Brain microvascular endothelial cell (primary cell): ENCODE measurements at regions not wholly inside any gene's neighbourhood (a gene's known extent, or its start where the extent isn't known, plus 50 kb on each side); places are given as distances from the start of the nearest gene placed in this dataset.

Source experiments
- DNase-seq: peaks from one replicate; pipeline ENCODE4 v3.0.0-alpha.2; 2020
- H3K27ac ChIP-seq: fragments of 250-450 bp; sonication (Bioruptor Pico); 2 replicates; pipeline ENCODE4 v1.5.1; 2020; ENCODE audit warnings: mild to moderate bottlenecking, moderate library complexity
- H3K27me3 ChIP-seq: fragments of 250-450 bp; sonication (Bioruptor Pico); replicated peaks from 2 replicates; pipeline ENCODE4 v1.5.1; 2020; ENCODE audit warnings: mild to moderate bottlenecking
- H3K36me3 ChIP-seq: fragments of 250-450 bp; sonication (Bioruptor Pico); replicated peaks from 2 replicates; pipeline ENCODE4 v1.5.1; 2020; ENCODE audit warnings: mild to moderate bottlenecking
- H3K4me3 ChIP-seq: 2 replicates; pipeline ENCODE4 v1.5.1; 2011; ENCODE audit warnings: low read depth, mild to moderate bottlenecking, control low read depth, low read length, moderate library complexity
- in situ Hi-C: cut with HindIII; loops from 2 replicates; pipeline ENCODE4 v1.10.0; 2017; ENCODE audit warnings: low sequenced_read_pairs, low pct_ligation_motif_present
- TF ChIP-seq, protein P1 (sequence below): IDR thresholded peaks from 2 replicates; pipeline ENCODE4 v1.5.1; 2011; ENCODE audit warnings: low read depth, mild to moderate bottlenecking, moderate library complexity, low read length, control low read depth, inconsistent platforms; ENCODE audit errors: missing control alignments

GRCh38 chr22:27065279-27065678 lies 407.9 kb downstream of the MIAT start:
- H3K4me3 ChIP-seq = no peak overlapping the region
- H3K27ac ChIP-seq = no peak overlapping the region
- no peak for DNase-seq
- TF ChIP-seq, protein P1, sequence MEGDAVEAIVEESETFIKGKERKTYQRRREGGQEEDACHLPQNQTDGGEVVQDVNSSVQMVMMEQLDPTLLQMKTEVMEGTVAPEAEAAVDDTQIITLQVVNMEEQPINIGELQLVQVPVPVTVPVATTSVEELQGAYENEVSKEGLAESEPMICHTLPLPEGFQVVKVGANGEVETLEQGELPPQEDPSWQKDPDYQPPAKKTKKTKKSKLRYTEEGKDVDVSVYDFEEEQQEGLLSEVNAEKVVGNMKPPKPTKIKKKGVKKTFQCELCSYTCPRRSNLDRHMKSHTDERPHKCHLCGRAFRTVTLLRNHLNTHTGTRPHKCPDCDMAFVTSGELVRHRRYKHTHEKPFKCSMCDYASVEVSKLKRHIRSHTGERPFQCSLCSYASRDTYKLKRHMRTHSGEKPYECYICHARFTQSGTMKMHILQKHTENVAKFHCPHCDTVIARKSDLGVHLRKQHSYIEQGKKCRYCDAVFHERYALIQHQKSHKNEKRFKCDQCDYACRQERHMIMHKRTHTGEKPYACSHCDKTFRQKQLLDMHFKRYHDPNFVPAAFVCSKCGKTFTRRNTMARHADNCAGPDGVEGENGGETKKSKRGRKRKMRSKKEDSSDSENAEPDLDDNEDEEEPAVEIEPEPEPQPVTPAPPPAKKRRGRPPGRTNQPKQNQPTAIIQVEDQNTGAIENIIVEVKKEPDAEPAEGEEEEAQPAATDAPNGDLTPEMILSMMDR = no peak
- no peaks in the 10 kb centered on the region for H3K36me3 ChIP-seq
- no peaks in the 10 kb centered on the region for H3K27me3 ChIP-seq
- in situ Hi-C loops = no loop called here

DNA sequence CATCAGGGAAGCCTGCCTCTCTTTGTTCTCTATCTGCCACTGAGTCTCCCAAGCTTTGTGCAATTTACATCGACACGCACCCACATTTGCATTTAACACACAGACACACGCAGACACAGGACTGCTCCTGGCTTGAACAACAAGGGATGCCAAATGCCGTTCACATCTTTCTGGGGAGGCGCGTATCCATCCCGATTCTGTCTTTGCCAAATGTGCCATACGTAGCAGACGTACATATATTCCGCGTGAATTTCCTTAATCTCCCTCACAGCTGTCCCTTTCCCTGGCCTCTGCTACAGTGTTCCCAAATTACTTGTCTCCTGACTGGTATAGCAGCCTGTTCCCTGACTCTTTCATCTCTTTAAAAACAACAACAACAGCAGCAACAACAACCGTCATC lies 409.5 kb downstream of the MIAT start:
- Histone ChIP-seq H3K4me3 (no peak overlapping the region), H3K27ac (no peak overlapping the region), H3K36me3 (no peaks in the 10 kb centered on the region), H3K27me3 (no peaks in the 10 kb centered on the region)
- TF ChIP-seq, protein P1 = no peak
- DNase-seq = no peak
- in situ Hi-C loops = no loop called here

DNA sequence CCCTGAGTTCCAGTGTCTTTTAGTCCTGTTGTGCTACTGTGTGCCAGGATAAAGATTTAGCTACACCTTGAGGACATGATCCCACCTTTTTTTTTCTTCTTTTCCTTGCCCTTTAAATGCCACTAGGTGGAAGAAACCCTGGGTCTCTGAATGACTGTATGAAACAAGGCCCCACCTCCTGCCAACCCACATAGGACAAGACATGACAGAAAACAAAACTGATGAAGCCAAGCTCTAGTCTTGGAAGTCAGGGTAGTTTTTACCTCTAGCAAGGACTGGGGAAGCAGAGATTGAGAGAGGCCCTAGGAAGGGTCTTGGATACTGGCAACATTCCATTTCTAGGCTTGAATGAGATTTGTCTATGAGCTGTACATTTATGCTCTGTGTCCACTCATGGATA lies 410.7 kb downstream of the MIAT start:
- Histone ChIP-seq H3K36me3 (no peaks in the 10 kb centered on the region), H3K27ac (no peak overlapping the region), H3K4me3 (no peak overlapping the region), H3K27me3 (no peaks in the 10 kb centered on the region)
- DNase-seq = no peak
- in situ Hi-C loops = no loop called here
- TF ChIP-seq, protein P1 = no peak

DNA sequence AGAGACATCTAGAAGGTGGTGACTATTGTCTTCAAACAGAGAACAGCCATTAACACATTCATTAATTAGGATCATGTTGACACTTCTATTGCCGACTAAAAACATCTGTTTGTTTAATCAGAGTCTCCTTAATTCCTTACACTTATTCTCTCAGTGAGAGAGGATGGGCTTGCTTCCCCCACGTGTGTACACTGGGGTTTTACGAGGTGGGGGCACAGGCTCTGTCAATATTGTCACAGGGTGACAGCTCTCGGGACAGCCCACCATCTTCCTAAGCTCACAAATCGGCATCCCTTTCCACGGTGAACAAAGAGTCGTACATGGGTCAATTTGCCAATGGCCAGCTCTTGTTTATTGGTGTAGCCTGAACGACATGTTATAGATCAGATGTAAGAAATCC lies 413.2 kb downstream of the MIAT start:
- H3K36me3 ChIP-seq = no peaks in the 10 kb centered on the region
- in situ Hi-C loops = no loop called here
- DNase-seq = no peak
- H3K4me3 ChIP-seq = no peak overlapping the region
- TF ChIP-seq, protein P1 = no peak
- no peaks in the 10 kb centered on the region for H3K27me3 ChIP-seq
- H3K27ac ChIP-seq = no peak overlapping the region

DNA sequence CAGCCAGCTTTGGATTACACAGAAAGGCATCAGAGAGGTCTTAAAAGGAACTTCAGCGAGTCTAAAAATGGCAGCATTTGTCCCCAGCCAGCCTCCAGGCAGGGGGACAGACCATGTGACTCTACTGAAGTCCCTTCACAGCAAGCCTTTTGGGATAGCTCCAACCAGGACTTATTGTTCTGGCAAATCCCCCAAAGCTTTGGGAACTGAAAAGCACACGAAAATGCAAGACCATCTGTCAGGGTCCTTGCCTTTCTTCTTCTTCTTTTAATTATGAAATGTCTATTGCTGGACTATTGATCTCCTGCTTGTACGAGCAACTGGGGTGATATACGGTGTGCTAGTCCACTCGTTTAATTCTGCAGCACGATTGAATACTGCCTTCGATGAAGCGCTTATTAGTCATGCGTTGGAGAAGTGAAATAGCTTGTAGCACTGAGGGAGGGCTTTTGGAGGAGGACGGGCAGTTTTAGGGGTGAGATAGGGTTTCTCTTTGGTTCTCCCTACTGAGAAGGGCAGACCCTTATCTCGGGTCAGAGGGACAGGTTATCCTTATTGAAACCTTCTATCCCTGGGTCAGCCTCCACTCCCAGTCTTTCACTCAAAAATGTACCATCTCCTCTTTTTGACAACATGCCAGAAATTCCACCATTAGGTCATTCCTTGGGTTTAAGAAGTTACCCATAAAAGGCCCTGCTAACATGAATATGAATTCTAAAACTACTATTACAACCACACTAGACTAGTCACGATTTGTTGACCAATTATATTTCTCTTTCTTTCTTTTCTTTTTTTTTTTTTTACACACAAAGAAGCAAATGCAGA lies 416.4 kb downstream of the MIAT start:
- DNase-seq = peak; percentile 7
- H3K4me3 ChIP-seq = no peak overlapping the region
- in situ Hi-C loops = no loop called here
- H3K27me3 ChIP-seq = peaks cover 2% of the 10 kb centered on the region
- H3K36me3 ChIP-seq = no peaks in the 10 kb centered on the region
- TF ChIP-seq, protein P1 = no peak
- H3K27ac ChIP-seq = no peak overlapping the region
